Naive thymus-derived CD8-positive, alpha-beta T cell (primary cell): ENCODE measurements at regions not wholly inside any gene's neighbourhood (a gene's known extent, or its start where the extent isn't known, plus 50 kb on each side); places are given as distances from the start of the nearest gene placed in this dataset.

Experiments used
- ATAC-seq, 2 donors: fragments of 150-1000 bp; cut with Tn5 transposase in 1 of 2; sonication (Bioruptor Pico), chemical (Tn5 transposase) in 1 of 2; 1 replicate in 1 of 2; 2 replicates in 1 of 2; pipeline ENCODE4 v1.10.0; 2021; ENCODE audit warnings: mild to moderate bottlenecking in 2 of 2, moderate library complexity in 2 of 2
- POLR2A ChIA-PET: fragments of 350-600 bp; sonication (Branson Sonifier 250); formaldehyde crosslinking; loops from one replicate; lab custom pipeline; 2021; ENCODE audit warnings: antibody characterized with exemption; lab: Charles Lee
- DNase-seq, 10 donors: peaks; one replicate each; pipeline versions ENCODE4 v3.0.0 to v3.0.0-alpha.2; 2020 to 2022
- H3K27ac Mint-ChIP-seq, 10 donors: one replicate each; pipeline ENCODE4 v1.8.0; 2020 to 2022; ENCODE audit warnings: mild to moderate bottlenecking in 10 of 10, mixed read lengths in 10 of 10, moderate library complexity in 4 of 10, inconsistent platforms in 1 of 10
- H3K27me3 Mint-ChIP-seq, 5 donors: one replicate each; pipeline ENCODE4 v1.8.0; 2021 to 2022; ENCODE audit warnings: mixed read lengths in 5 of 5
- H3K36me3 Mint-ChIP-seq, 3 donors: one replicate each; pipeline ENCODE4 v1.8.0; 2020 to 2022; ENCODE audit warnings: mixed read lengths in 3 of 3, mild to moderate bottlenecking in 2 of 3, inconsistent platforms in 1 of 3
- H3K4me1 Mint-ChIP-seq, 4 donors: one replicate each; pipeline ENCODE4 v1.8.0; 2021 to 2022; ENCODE audit warnings: mixed read lengths in 4 of 4
- H3K4me3 Mint-ChIP-seq, 10 donors: one replicate each; pipeline ENCODE4 v1.8.0; 2020 to 2022; ENCODE audit warnings: mild to moderate bottlenecking in 10 of 10, mixed read lengths in 10 of 10, moderate library complexity in 6 of 10, inconsistent platforms in 1 of 10
- H3K9me3 Mint-ChIP-seq, 9 donors: one replicate each; pipeline ENCODE4 v1.8.0; 2020 to 2022; ENCODE audit warnings: mixed read lengths in 9 of 9, mild to moderate bottlenecking in 3 of 9, inconsistent platforms in 1 of 9, moderate library complexity in 1 of 9

GRCh38 chr18:22001912-22002487 lies 167.4 kb upstream of the GATA6 start:
- DNase-seq (no peak), ATAC-seq (no peak)
- POLR2A ChIA-PET = no interaction called here
- Mint-ChIP-seq H3K9me3 (no peaks in the 10 kb centered on the region), H3K36me3 (no peaks in the 10 kb centered on the region), H3K27ac (no peak overlapping the region), H3K4me1 (peaks cover 0 to 6% (median 3%) of the 10 kb centered on the region in 4 donors), H3K27me3 (peaks cover 0 to 3% (median 1%) of the 10 kb centered on the region in 5 donors), H3K4me3 (no peak overlapping the region)

- ATAC-seq (no peak), DNase-seq (no peak)
- Mint-ChIP-seq H3K27ac (no peak overlapping the region), H3K4me3 (no peak overlapping the region), H3K4me1 (no peaks in the 10 kb centered on the region), H3K9me3 (peaks cover 0 to 19% (median 6%) of the 10 kb centered on the region in 9 donors), H3K27me3 (no peaks in the 10 kb centered on the region), H3K36me3 (peaks cover 0 to 10% (median 0%) of the 10 kb centered on the region in 3 donors)
- POLR2A ChIA-PET = no interaction called here
Measured at GRCh38 chr18:22005191-22005841, 164.1 kb upstream of the GATA6 start.

GRCh38 chr18:22006458-22006857 lies 162.9 kb upstream of the GATA6 start:
- Mint-ChIP-seq H3K4me1 (no peaks in the 10 kb centered on the region), H3K9me3 (peaks cover 0 to 24% (median 9%) of the 10 kb centered on the region in 9 donors), H3K27me3 (no peaks in the 10 kb centered on the region), H3K4me3 (no peak overlapping the region), H3K36me3 (peaks cover 0 to 10% (median 0%) of the 10 kb centered on the region in 3 donors), H3K27ac (no peak overlapping the region)
- DNase-seq (no peak), ATAC-seq (no peak)
- POLR2A ChIA-PET = interaction anchor here (0.6 kb wide), 1 partner anchor 690 kb away, joined by 7 read pairs; no protein-coding TSS in a partner anchor

GRCh38 chr18:22009242-22009641 lies 160.1 kb upstream of the GATA6 start:
- H3K27ac Mint-ChIP-seq = no peak overlapping the region
- H3K4me3 Mint-ChIP-seq = no peak overlapping the region
- POLR2A ChIA-PET = no interaction called here
- DNase-seq = no peak
- H3K4me1 Mint-ChIP-seq = no peaks in the 10 kb centered on the region
- ATAC-seq = no peak
- H3K36me3 Mint-ChIP-seq = peaks cover 0 to 15% (median 0%) of the 10 kb centered on the region in 3 donors
- H3K9me3 Mint-ChIP-seq = peaks cover 0 to 43% (median 16%) of the 10 kb centered on the region in 9 donors
- H3K27me3 Mint-ChIP-seq = peaks cover 0 to 4% (median 0%) of the 10 kb centered on the region in 5 donors

- no peak for ATAC-seq
- no peak overlapping the region for H3K27ac Mint-ChIP-seq
Measured at GRCh38 chr18:22013993-22014392, 155.4 kb upstream of the GATA6 start.

GRCh38 chr18:22015156-22015555 lies 154.2 kb upstream of the GATA6 start:
- Mint-ChIP-seq H3K27me3 (peaks cover 4 to 9% (median 5%) of the 10 kb centered on the region in 5 donors), H3K27ac (no peak overlapping the region), H3K4me1 (peaks cover 0 to 5% (median 0%) of the 10 kb centered on the region in 4 donors), H3K9me3 (peaks cover 0 to 32% (median 16%) of the 10 kb centered on the region in 9 donors), H3K36me3 (peaks cover 0 to 13% (median 0%) of the 10 kb centered on the region in 3 donors), H3K4me3 (no peak overlapping the region)
- no peak for ATAC-seq
- POLR2A ChIA-PET = no interaction called here
- no peak for DNase-seq

More at GRCh38 chr18:22013993-22014392, 155.4 kb upstream of the GATA6 start:
- H3K9me3 Mint-ChIP-seq = peaks cover 0 to 42% (median 17%) of the 10 kb centered on the region in 9 donors
- peaks cover 4 to 9% (median 5%) of the 10 kb centered on the region in 5 donors for H3K27me3 Mint-ChIP-seq
- H3K4me3 Mint-ChIP-seq = no peak overlapping the region
- H3K4me1 Mint-ChIP-seq = peaks cover 0 to 5% (median 0%) of the 10 kb centered on the region in 4 donors
- DNase-seq = no peak
- peaks cover 0 to 22% (median 0%) of the 10 kb centered on the region in 3 donors for H3K36me3 Mint-ChIP-seq
- POLR2A ChIA-PET = no interaction called here

- Mint-ChIP-seq H3K9me3 (peaks cover 0 to 19% (median 7%) of the 10 kb centered on the region in 9 donors), H3K27ac (no peak overlapping the region), H3K4me1 (peaks cover 0 to 5% (median 1%) of the 10 kb centered on the region in 4 donors), H3K4me3 (no peak overlapping the region), H3K36me3 (peaks cover 0 to 8% (median 0%) of the 10 kb centered on the region in 3 donors), H3K27me3 (peaks cover 4 to 9% (median 5%) of the 10 kb centered on the region in 5 donors)
- POLR2A ChIA-PET = no interaction called here
- DNase-seq = no peak
- ATAC-seq = no peak
Measured at GRCh38 chr18:22018366-22018765, 151.0 kb upstream of the GATA6 start.

- no peak overlapping the region for H3K4me3 Mint-ChIP-seq
- POLR2A ChIA-PET = no interaction called here
- peaks cover 0 to 8% (median 0%) of the 10 kb centered on the region in 3 donors for H3K36me3 Mint-ChIP-seq
- peaks cover 2 to 9% (median 4%) of the 10 kb centered on the region in 5 donors for H3K27me3 Mint-ChIP-seq
- peaks cover 0 to 10% (median 2%) of the 10 kb centered on the region in 9 donors for H3K9me3 Mint-ChIP-seq
- DNase-seq = no peak
- no peak for ATAC-seq
- H3K27ac Mint-ChIP-seq = no peak overlapping the region
- H3K4me1 Mint-ChIP-seq = peaks cover 0 to 5% (median 1%) of the 10 kb centered on the region in 4 donors
Measured at GRCh38 chr18:22019193-22019592, 150.2 kb upstream of the GATA6 start.

- POLR2A ChIA-PET = no interaction called here
- peak overlapping the region in 2 of 10 donors; percentile 21 to 46 for H3K27ac Mint-ChIP-seq
Measured at GRCh38 chr18:22020127-22020866, 149.1 kb upstream of the GATA6 start.

GRCh38 chr18:22020867-22021370 lies 148.5 kb upstream of the GATA6 start:
- DNase-seq (no peak), ATAC-seq (no peak)
- Mint-ChIP-seq H3K4me3 (no peak overlapping the region), H3K27me3 (peaks cover 0 to 4% (median 4%) of the 10 kb centered on the region in 5 donors), H3K36me3 (peaks cover 0 to 4% (median 0%) of the 10 kb centered on the region in 3 donors), H3K27ac (peak overlapping the region in 1 of 10 donors; percentile 21), H3K4me1 (peaks cover 0 to 5% (median 1%) of the 10 kb centered on the region in 4 donors), H3K9me3 (peaks cover 0 to 4% (median 2%) of the 10 kb centered on the region in 9 donors)
- POLR2A ChIA-PET = no interaction called here

More at GRCh38 chr18:22020127-22020866, 149.1 kb upstream of the GATA6 start:
- peaks cover 0 to 5% (median 1%) of the 10 kb centered on the region in 4 donors for H3K4me1 Mint-ChIP-seq
- DNase-seq (no peak), ATAC-seq (no peak)
- H3K27me3 Mint-ChIP-seq = peaks cover 1 to 4% (median 4%) of the 10 kb centered on the region in 5 donors
- peaks cover 0 to 6% (median 0%) of the 10 kb centered on the region in 3 donors for H3K36me3 Mint-ChIP-seq
- H3K9me3 Mint-ChIP-seq = peaks cover 0 to 6% (median 2%) of the 10 kb centered on the region in 9 donors
- no peak overlapping the region for H3K4me3 Mint-ChIP-seq

- Mint-ChIP-seq H3K4me1 (peaks cover 0 to 5% (median 1%) of the 10 kb centered on the region in 4 donors), H3K27me3 (peaks cover 0 to 4% (median 2%) of the 10 kb centered on the region in 5 donors), H3K36me3 (peaks cover 0 to 4% (median 0%) of the 10 kb centered on the region in 3 donors), H3K4me3 (no peak overlapping the region), H3K9me3 (peaks cover 0 to 4% (median under 1%) of the 10 kb centered on the region in 9 donors), H3K27ac (no peak overlapping the region)
- DNase-seq (no peak), ATAC-seq (no peak)
- POLR2A ChIA-PET = no interaction called here
Measured at GRCh38 chr18:22021701-22022100, 147.7 kb upstream of the GATA6 start.

GRCh38 chr18:22024924-22025323 lies 144.5 kb upstream of the GATA6 start:
- Mint-ChIP-seq H3K4me1 (peaks cover 0 to 3% (median 0%) of the 10 kb centered on the region in 4 donors), H3K4me3 (no peak overlapping the region), H3K9me3 (no peaks in the 10 kb centered on the region), H3K27ac (no peak overlapping the region), H3K27me3 (peaks cover 0 to 3% (median 2%) of the 10 kb centered on the region in 5 donors), H3K36me3 (no peaks in the 10 kb centered on the region)
- no peak for ATAC-seq
- POLR2A ChIA-PET = no interaction called here
- no peak for DNase-seq
